A549 (cell line): ENCODE measurements at regions not wholly inside any gene's neighbourhood (a gene's known extent, or its start where the extent isn't known, plus 50 kb on each side); places are given as distances from the start of the nearest gene placed in this dataset.

Experiments
- JUN ChIP-seq, 2 experiments: fragments of >200 bp; sonication (Bioruptor Twin); formaldehyde crosslinking; IDR thresholded peaks; 2 replicates in 1 of 2; 3 replicates in 1 of 2; pipeline ENCODE4 v1.6.1; 2016 to 2017
- KDM1A ChIP-seq: fragments of 200-600 bp; sonication (generic); IDR thresholded peaks from 2 replicates; pipeline ENCODE4 v1.6.1; 2016; ENCODE audit warnings: low read depth, mild to moderate bottlenecking
- NFE2L2 ChIP-seq: fragments of 150-350 bp; conservative IDR thresholded peaks from 2 replicates; pipeline ENCODE4 v1.6.1; 2014; ENCODE audit warnings: low read length
- POLR2A ChIP-seq: IDR thresholded peaks from 2 replicates; pipeline ENCODE4 v1.6.1; 2012; ENCODE audit warnings: mild to moderate bottlenecking, low read length
- RAD21 ChIP-seq, 2 experiments: fragments of >200 bp in 1 of 2; sonication (Bioruptor Twin) in 1 of 2; formaldehyde crosslinking in 1 of 2; IDR thresholded peaks in 1 of 2; conservative IDR thresholded peaks in 1 of 2; 2 replicates in 1 of 2; 3 replicates in 1 of 2; pipeline ENCODE4 v1.6.1; 2012 to 2018; ENCODE audit warnings: inconsistent platforms in 1 of 2
- RFX5 ChIP-seq: fragments of 450-650 bp; IDR thresholded peaks from 2 replicates; pipeline ENCODE4 v1.7.1; 2014; ENCODE audit warnings: antibody characterized with exemption, mild to moderate bottlenecking, moderate library complexity
- SMC3 ChIP-seq: fragments of >200 bp; sonication (Bioruptor Twin); formaldehyde crosslinking; IDR thresholded peaks from 3 replicates; pipeline ENCODE4 v1.6.1; 2018; ENCODE audit warnings: inconsistent platforms
- TF ChIP-seq, protein P1 (sequence below): fragments of >200 bp; sonication (Bioruptor Twin); formaldehyde crosslinking; IDR thresholded peaks from 3 replicates; pipeline ENCODE4 v1.5.1; 2016

DNA sequence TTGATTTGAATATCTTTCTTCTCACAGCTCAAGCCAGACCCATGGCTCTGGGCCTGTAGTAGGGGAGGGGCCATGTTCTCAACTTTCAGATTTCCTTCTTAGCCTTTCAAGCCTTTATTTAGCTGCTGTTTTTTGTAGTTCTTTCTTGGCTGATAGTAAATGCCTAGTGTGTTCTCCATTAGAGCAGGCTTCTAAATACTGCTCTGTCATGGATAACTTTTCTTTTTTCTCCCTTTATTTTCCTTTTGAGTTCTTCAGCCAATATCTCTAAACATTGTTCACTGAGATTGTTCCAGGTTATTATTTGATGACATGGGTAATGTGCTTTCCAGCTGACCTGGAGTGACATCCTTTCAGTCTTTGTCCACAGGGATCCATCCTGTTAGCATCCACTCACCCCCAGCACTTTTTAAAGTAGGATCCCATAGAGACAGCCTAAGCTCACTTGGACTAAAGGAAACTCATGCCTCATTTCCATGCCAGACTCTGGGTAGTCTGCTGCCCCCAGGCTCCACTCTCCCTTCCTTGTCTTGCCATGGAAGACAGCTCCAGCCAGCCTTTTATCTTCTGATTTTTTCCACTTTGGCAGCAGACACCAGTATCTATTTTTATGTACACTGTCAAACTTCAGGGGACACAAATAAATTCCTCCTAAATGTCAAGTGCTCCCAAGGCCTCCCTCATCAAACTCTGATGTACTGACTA is 645.6 kb downstream of the RNF144B start:
- no peak for TF ChIP-seq KDM1A
- TF ChIP-seq, protein P1, sequence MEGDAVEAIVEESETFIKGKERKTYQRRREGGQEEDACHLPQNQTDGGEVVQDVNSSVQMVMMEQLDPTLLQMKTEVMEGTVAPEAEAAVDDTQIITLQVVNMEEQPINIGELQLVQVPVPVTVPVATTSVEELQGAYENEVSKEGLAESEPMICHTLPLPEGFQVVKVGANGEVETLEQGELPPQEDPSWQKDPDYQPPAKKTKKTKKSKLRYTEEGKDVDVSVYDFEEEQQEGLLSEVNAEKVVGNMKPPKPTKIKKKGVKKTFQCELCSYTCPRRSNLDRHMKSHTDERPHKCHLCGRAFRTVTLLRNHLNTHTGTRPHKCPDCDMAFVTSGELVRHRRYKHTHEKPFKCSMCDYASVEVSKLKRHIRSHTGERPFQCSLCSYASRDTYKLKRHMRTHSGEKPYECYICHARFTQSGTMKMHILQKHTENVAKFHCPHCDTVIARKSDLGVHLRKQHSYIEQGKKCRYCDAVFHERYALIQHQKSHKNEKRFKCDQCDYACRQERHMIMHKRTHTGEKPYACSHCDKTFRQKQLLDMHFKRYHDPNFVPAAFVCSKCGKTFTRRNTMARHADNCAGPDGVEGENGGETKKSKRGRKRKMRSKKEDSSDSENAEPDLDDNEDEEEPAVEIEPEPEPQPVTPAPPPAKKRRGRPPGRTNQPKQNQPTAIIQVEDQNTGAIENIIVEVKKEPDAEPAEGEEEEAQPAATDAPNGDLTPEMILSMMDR, result no peak
- TF ChIP-seq POLR2A, result no peak
- TF ChIP-seq JUN (IDR thresholded peaks at IDR 0.05), result no peak
- TF ChIP-seq NFE2L2, result no peak
- TF ChIP-seq RAD21 (conservative IDR thresholded peaks at IDR 0.05 in 1 of 2, IDR thresholded peaks at IDR 0.05 in 1 of 2), result no peak
- no peak for TF ChIP-seq RFX5
- TF ChIP-seq SMC3, result no peak
